Mucosa of descending colon (tissue), 3 donors: ENCODE measurements at regions not wholly inside any gene's neighbourhood (a gene's known extent, or its start where the extent isn't known, plus 50 kb on each side); places are given as distances from the start of the nearest gene placed in this dataset.

Experiments
- ATAC-seq: fragments of 200-7000 bp; cut with Tn5 transposase; one replicate; pipeline ENCODE4 v1.9.1; 2020; ENCODE audit warnings: mild to moderate bottlenecking, moderate library complexity
- DNase-seq, 3 donors: peaks; one replicate each; pipeline ENCODE4 v3.0.0-alpha.2; 2020
- H3K36me3 ChIP-seq: fragments of 200-600 bp; one replicate; pipeline ENCODE4 v1.8.0; 2021; ENCODE audit warnings: low read depth, mild to moderate bottlenecking
- H3K4me1 ChIP-seq: fragments of 200-600 bp; one replicate; pipeline ENCODE4 v1.8.0; 2021; ENCODE audit warnings: low read depth, mild to moderate bottlenecking
- H3K4me3 ChIP-seq: fragments of 200-600 bp; one replicate; pipeline ENCODE4 v1.8.0; 2021; ENCODE audit warnings: mild to moderate bottlenecking
- H3K9me3 ChIP-seq: fragments of 200-600 bp; one replicate; pipeline ENCODE4 v1.8.0; 2021; ENCODE audit warnings: mild to moderate bottlenecking
- intact Hi-C, 2 donors: fragments of 100-400 bp; cut with DNase I in 1 of 2; cut with micrococcal nuclease in 1 of 2; formaldehyde crosslinking; loops; one replicate each; pipeline versions ENCODE4 v1.11.0 to v1.11.1; 2022; cut with DNase I, micrococcal nuclease
- TF ChIP-seq, protein P1 (sequence below): fragments of 200-600 bp; IDR thresholded peaks from one replicate; pipeline ENCODE4 v1.8.0; 2022; ENCODE audit warnings: antibody characterized with exemption, mild to moderate bottlenecking
- donor health status: DM: no; HTN: no; CAD: no; lungs with moderate emphysema.
- donor health status: DM: no; HTN: no; CAD: no.
- donor health status: DM: no; HTN: yes; CAD: no.

DNA sequence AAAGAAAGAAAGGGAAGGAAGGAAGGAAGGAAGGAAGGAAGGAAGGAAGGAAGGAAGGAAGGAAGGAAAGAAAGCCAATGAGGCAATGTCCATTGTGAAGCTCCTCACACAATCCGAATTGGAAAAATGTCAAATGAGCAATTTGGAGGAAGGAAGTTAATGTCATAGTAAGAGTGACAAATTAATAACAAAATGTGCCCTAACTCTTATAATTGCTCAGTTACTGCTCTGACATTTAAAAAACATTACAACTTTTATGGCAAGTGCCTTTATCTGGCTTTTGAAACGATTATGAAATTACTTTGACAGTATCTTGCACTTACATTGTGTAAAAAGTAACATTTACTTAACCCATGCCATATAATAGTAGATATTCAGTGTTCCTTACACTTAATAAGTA, 96.5 kb upstream of the EFHC2 start:
- no peaks in the 10 kb centered on the region for H3K9me3 ChIP-seq
- TF ChIP-seq, protein P1, sequence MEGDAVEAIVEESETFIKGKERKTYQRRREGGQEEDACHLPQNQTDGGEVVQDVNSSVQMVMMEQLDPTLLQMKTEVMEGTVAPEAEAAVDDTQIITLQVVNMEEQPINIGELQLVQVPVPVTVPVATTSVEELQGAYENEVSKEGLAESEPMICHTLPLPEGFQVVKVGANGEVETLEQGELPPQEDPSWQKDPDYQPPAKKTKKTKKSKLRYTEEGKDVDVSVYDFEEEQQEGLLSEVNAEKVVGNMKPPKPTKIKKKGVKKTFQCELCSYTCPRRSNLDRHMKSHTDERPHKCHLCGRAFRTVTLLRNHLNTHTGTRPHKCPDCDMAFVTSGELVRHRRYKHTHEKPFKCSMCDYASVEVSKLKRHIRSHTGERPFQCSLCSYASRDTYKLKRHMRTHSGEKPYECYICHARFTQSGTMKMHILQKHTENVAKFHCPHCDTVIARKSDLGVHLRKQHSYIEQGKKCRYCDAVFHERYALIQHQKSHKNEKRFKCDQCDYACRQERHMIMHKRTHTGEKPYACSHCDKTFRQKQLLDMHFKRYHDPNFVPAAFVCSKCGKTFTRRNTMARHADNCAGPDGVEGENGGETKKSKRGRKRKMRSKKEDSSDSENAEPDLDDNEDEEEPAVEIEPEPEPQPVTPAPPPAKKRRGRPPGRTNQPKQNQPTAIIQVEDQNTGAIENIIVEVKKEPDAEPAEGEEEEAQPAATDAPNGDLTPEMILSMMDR: no peak
- no peaks in the 10 kb centered on the region for H3K4me1 ChIP-seq
- no peaks in the 10 kb centered on the region for H3K36me3 ChIP-seq
- DNase-seq: no peak
- no peak for ATAC-seq
- no peak overlapping the region for H3K4me3 ChIP-seq
- intact Hi-C loops: no loop called here

- Histone ChIP-seq H3K4me1 (no peaks in the 10 kb centered on the region), H3K4me3 (no peak overlapping the region), H3K9me3 (no peaks in the 10 kb centered on the region), H3K36me3 (no peaks in the 10 kb centered on the region)
- intact Hi-C loops: no loop called here
- no peak for DNase-seq
- peak; percentile 39 for ATAC-seq
- TF ChIP-seq, protein P1: no peak
Observed at GRCh38 chrX:44439242-44439794, 95.8 kb upstream of the EFHC2 start.

- Histone ChIP-seq H3K4me3 (no peak overlapping the region), H3K36me3 (no peaks in the 10 kb centered on the region), H3K9me3 (no peaks in the 10 kb centered on the region), H3K4me1 (no peaks in the 10 kb centered on the region)
- ATAC-seq: no peak
- TF ChIP-seq, protein P1: no peak
- DNase-seq: no peak
- intact Hi-C loops: no loop called here
Observed at GRCh38 chrX:44435047-44435446, 91.6 kb upstream of the EFHC2 start.

GRCh38 chrX:44433556-44433955, 90.1 kb upstream of the EFHC2 start:
- Histone ChIP-seq H3K4me1 (no peaks in the 10 kb centered on the region), H3K36me3 (no peaks in the 10 kb centered on the region), H3K4me3 (no peak overlapping the region), H3K9me3 (no peaks in the 10 kb centered on the region)
- intact Hi-C loops: no loop called here
- DNase-seq (no peak), ATAC-seq (no peak)
- TF ChIP-seq, protein P1: no peak

DNA sequence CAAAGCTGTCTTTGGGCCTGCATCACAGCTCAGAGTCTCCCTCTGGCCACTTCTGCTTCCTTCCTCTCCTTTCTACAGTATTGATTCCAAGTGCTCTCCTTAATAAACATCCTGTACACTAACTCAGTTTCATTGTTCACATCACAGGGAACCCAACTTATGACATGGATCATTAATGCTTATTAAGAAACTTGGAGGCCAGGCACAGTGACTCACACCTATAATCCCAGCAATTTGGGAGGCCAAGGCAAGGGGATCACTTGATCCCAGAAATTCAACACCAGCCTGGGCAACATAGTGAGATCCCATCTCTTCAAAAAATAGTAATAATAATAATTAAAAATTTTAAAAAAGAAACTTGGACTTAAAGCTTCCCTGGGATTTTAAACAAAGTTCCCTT, 89.2 kb upstream of the EFHC2 start:
- TF ChIP-seq, protein P1: no peak
- no peak for DNase-seq
- H3K4me1 ChIP-seq: no peaks in the 10 kb centered on the region
- no peak for ATAC-seq
- H3K36me3 ChIP-seq: no peaks in the 10 kb centered on the region
- no peak overlapping the region for H3K4me3 ChIP-seq
- H3K9me3 ChIP-seq: no peaks in the 10 kb centered on the region
- intact Hi-C loops: no loop called here

GRCh38 chrX:44431194-44431593, 87.7 kb upstream of the EFHC2 start:
- no peaks in the 10 kb centered on the region for H3K4me1 ChIP-seq
- peak; percentile 52 for ATAC-seq
- no peaks in the 10 kb centered on the region for H3K9me3 ChIP-seq
- H3K4me3 ChIP-seq: no peak overlapping the region
- intact Hi-C loops: no loop called here
- no peak for DNase-seq
- no peaks in the 10 kb centered on the region for H3K36me3 ChIP-seq
- TF ChIP-seq, protein P1: no peak
